OCI-LY1 (cell line): ENCODE measurements at regions not wholly inside any gene's neighbourhood (a gene's known extent, or its start where the extent isn't known, plus 50 kb on each side); places are given as distances from the start of the nearest gene placed in this dataset.

Experiments used
- EZH2 ChIP-seq: fragments of 200-600 bp; sonication (generic), shearing (Covaris generic); IDR thresholded peaks from 2 replicates; pipeline ENCODE4 v1.8.0; 2017; ENCODE audit warnings: borderline replicate concordance, mixed run types, mild to moderate bottlenecking, antibody characterized with exemption, low read length, moderate library complexity, mixed read lengths
- TF ChIP-seq, protein P1 (sequence below): fragments of 200-600 bp; sonication (generic), shearing (Covaris generic); IDR thresholded peaks from 2 replicates; pipeline ENCODE4 v1.5.1; 2017; ENCODE audit warnings: mild to moderate bottlenecking, antibody characterized with exemption, low read length, moderate library complexity, mixed read lengths

DNA sequence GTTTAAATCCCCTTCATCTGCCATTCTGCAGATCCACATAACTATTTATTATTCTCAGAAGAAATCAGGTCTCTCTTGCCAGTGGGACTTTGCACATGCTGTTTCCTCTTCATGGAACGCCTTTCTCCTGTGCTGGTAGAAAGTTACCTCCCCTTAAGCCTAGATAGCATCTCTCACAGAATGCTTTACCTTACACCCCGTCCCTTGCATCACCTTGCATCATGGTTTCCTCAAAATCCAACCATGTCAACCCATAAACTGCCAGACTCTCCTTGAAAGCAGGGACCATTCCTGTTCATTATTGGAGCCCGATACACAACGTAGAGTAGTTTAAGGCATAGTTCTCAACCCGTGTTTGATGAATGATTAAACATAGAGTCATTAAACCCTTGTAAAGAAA, 396.2 kb upstream of the F9 start:
- TF ChIP-seq, protein P1, sequence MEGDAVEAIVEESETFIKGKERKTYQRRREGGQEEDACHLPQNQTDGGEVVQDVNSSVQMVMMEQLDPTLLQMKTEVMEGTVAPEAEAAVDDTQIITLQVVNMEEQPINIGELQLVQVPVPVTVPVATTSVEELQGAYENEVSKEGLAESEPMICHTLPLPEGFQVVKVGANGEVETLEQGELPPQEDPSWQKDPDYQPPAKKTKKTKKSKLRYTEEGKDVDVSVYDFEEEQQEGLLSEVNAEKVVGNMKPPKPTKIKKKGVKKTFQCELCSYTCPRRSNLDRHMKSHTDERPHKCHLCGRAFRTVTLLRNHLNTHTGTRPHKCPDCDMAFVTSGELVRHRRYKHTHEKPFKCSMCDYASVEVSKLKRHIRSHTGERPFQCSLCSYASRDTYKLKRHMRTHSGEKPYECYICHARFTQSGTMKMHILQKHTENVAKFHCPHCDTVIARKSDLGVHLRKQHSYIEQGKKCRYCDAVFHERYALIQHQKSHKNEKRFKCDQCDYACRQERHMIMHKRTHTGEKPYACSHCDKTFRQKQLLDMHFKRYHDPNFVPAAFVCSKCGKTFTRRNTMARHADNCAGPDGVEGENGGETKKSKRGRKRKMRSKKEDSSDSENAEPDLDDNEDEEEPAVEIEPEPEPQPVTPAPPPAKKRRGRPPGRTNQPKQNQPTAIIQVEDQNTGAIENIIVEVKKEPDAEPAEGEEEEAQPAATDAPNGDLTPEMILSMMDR, result no peak
- TF ChIP-seq EZH2, result no peak
